GM21367 (cell line): ENCODE measurements at regions not wholly inside any gene's neighbourhood (a gene's known extent, or its start where the extent isn't known, plus 50 kb on each side); places are given as distances from the start of the nearest gene placed in this dataset.
"Not testable (repeated sequence)": the region's sequence is repeated elsewhere in the genome, so short reads cannot be mapped to it uniquely, and the experiment has no call there.

ENCODE experiments used
- ATAC-seq: cut with Tn5 transposase; IDR thresholded peaks from one replicate; pipeline ENCODE4 v1.9.1; 2021; ENCODE audit not compliant: unreplicated experiment

DNA sequence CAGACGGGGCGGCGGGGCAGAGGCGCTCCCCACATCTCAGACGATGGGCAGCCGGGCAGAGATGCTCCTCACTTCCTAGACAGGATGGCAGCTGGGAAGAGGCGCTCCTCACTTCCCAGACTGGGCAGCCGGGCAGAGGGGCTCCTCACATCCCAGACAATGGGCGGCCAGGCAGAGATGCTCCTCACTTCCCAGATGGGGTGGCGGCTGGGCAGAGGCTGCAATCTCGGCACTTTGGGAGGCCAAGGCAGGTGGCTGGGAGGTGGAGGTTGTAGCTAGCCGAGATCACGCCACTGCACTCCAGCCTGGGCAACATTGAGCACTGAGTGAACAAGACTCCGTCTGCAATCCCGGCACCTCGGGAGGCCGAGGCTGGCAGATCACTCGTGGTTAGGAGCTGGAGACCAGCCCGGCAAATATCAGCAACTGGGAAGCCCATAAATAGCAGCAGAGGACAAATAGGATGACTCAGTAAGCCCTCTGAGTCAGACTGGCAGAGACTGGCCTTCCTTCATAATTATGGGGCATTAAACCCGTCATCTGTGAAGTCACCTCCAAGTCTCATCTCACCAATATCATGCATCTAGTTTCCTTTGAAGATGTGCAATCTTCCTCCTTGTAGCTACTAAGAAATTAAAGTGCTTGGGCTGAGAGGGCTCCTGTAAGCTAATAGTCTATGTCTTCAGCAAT is 337.3 kb downstream of the GOLGA6L6 start:
- ATAC-seq = not testable (repeated sequence)

DNA sequence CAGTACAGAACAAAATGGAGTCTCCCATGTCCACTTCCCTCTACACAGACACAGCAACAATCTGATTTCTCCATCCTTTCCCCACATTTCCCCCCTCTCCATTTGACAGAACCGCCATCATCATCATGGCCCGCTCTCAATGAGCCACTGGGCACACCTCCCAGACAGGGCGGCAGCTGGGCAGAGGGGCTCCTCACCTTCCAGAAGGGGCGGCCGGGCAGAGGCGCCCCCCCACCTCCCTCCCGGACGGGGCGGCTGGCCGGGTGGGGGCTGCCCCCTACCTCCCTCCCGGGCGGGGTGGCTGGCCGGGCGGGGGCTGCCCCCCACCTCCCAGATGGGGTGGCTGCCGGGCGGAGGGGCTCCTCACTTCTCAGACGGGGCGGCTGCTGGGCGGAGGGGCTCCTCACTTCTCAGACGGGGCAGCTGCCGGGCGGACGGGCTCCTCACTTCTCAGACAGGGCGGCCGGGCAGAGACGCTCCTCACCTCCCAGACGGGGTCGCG is 337.9 kb downstream of the GOLGA6L6 start:
- not testable (repeated sequence) for ATAC-seq

DNA sequence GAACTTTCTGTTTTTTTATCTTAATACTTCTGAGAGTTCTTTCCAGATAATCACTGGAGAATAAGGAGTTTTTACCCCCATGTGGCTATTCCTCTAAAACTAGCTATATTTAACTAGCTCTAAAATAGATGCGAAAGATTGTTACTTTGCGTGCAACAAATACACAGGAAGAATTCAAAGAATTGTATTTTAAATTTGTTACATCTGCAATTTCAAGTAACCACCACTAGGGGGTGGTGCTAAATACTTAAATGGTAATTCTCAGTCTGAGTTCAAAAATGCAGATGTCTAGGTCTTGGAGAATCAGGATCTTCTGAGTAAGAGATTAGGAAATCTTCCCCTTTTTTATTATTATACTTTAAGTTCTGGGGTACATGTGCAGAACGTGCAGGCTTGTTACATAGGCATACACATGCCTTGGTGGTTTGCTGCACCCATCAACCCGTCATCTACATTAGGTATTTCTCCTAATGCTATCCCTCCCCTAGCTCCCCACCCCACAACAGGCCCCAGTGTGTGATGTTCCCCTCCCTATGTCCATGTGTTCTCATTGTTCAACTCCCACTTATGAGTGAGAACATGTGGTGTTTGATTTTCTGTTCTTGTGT is 346.9 kb downstream of the GOLGA6L6 start:
- not testable (repeated sequence) for ATAC-seq

DNA sequence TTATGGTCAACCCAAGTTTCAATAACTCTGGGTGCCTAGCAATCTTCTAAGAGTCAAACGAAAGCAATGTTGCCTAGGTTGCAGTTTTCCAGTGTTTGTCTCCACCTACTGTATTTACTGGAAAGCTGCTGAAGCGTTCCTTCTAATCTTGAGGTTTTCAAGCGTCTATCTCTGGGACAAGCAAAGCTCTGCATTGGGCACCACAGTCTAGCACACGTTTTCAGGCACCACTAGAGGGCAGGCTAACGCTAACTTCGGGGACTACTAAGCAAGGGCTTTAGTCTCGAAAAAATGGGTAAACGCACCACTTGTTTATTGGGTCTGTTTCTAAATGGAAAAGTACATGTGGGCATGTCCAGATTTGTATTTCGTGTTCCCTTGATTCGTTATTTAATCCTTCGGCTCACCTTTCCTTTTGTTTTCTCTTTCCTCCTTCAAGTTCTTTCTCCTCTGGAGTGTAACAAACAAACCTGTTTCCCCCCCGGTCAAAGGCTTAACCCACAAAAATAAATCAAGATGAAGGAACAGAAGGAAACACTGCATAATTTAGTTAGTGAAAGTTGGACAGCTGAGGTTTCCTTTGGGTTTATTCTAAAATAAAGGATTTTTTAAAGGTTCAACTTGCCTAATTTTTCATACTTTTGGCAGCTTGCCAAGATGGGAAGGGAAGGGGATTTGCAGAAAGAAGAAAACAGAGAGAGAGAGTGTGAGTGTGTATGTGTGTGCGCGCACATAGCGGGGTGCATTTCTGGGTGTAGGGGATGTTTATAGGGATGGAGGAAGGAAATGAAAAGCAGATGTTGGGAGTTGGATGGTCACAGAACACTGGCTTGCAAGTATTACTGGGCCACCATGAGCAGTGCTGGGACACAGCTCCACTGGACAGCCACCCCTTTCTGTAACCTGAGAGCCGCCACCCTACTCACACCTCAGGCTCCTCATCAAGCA is 348.3 kb downstream of the GOLGA6L6 start:
- ATAC-seq = not testable (repeated sequence)

DNA sequence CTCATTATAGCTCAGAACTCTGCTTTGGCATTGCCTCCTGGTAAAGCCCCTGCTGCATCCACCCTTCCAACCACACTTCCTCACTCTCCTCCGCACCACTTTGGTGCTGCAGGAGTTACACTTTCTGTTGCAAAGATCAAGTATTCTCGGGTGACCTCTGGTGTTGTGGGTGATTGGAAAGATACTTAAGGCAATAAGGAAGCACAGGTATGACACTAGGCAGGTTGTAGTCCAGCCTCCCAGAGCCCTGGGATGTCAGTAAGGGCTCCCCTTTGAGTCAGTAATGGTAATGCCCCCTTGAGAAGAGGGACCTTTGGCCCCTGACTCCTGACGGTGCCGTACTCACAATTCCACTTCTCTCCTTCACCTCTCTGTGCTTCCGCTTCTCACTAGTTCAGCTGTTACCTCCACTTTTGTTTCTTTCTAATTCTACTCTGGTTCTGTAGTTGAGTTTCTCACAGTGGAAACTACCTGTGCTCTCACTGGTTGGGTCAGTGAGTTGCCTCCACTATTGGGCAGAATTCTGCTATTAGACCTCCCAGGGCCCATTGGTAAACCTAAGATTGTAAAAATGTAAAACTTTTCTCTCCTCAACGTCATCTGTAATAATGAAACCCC is 350.0 kb downstream of the GOLGA6L6 start:
- not testable (repeated sequence) for ATAC-seq

DNA sequence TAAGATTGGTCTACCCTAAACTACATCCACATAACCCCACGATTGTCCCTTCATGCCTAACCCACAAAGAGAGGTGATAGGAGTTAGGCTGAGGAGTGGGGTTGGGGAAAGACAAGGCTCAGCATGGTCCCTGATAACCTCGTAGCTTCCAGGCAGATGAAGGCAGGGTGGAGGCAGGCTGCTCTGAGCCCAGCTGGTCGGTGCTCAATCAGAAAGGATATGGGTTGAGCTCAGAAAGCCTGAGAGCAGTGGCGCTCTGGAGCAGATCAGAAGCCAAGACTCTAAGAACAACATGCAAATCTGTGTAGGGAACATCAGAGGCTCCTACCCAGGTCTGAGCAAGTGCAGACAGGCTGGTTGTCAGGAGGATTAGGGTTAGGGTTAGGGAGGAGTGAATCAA is 353.0 kb downstream of the GOLGA6L6 start:
- not testable (repeated sequence) for ATAC-seq

DNA sequence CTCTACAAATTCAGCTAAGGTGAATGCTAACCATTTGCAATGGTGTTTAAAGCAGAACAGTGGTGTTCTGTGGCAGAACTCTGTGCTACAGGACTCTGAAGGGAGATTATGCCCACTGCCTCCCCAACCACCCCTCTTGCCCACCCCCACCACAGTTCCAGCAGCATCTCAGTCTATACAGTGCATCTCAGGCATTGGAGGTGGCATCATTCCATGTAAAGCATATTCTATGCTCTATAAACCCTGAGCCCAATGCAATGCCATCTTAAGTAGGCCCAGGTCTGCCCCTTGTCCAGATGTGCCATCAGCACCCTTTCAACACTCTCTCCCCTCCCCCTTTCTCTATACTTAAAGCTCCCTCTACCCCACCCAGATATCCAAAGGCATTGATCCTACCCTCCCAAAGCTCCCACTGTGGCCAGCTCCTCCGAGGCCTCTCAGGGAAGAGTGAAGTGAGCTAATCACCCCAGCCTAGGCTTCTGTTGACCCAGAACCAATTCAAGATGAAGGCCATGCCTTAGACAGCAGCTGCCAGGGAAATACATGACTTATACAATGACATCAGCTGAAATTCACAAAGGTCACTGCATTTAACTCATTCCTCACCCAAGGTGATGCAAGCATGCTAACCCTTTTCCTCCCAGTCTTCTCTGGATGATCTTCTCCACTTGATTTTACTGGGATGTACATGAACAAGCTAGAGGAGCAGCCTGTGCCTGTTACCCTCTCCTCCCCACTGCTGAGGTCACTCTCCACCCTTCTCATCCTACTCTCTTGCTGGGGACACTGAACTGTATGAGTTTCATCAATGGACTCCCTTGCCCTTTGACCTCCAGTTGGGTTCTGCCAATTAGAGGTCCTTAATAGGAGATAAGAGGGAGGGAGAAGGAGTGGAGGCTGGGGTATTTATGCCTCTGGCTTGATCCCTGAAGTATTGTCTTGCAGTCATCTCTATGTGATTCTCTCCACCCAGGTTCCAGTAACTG is 353.9 kb downstream of the GOLGA6L6 start:
- not testable (repeated sequence) for ATAC-seq

DNA sequence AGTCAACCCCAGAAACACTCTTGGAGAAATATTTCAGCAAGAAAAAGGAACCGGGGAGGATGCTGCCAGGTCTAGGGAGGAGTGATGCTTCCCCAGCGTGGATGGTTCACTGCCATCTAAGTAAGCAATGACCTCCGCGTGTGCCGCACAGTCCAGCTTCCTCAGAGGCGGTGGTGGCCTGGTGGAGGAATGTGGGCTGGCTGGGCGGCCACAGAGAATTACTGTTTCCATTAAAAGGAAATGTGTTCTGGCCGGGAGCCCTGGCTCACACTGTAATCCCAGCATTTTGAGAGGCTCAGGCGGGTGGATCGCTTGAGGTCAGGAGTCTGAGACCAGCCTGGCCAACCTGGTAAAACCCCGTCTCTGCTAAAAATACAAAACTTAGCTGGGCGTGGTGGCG is 356.7 kb downstream of the GOLGA6L6 start:
- not testable (repeated sequence) for ATAC-seq

DNA sequence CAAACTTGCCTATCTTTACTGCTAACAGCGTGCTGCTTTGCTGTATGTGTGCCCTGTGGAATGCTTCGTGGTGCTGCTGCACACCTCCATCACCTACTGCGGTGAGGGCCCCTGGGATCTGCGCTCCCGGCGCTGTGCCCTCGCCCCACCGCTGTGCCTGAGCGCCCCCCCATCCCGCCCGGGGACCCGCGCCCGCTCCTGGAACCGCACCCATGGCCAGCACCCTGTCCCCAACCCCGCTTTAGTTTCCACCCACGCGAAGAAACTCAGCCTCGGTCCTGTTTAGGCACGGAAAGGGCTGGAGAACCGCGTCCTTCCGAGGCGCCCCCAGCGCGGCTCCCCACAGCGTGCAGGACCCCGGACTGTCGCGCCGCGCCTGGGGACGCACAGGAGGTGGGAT is 373.4 kb downstream of the GOLGA6L6 start:
- not testable (repeated sequence) for ATAC-seq

DNA sequence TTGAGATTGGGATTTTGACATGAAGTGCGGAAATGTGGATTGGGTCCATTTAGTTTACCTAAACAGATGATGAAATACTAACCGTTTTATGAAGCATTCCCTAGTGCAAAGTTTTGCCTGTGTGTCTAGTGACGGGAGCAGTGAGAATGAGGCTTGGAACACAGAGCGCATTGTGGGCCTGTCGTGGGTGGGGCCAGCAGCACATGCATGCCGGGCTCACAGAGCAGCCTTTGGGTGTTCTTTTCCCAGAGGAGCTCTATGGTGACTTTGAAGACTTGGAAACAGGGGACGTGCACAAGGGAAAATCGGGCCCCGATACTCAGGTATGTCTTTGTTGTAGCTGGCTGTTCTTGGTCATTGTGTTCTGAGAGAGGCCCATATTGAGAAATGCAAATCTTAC is 388.1 kb downstream of the GOLGA6L6 start:
- not testable (repeated sequence) for ATAC-seq

DNA sequence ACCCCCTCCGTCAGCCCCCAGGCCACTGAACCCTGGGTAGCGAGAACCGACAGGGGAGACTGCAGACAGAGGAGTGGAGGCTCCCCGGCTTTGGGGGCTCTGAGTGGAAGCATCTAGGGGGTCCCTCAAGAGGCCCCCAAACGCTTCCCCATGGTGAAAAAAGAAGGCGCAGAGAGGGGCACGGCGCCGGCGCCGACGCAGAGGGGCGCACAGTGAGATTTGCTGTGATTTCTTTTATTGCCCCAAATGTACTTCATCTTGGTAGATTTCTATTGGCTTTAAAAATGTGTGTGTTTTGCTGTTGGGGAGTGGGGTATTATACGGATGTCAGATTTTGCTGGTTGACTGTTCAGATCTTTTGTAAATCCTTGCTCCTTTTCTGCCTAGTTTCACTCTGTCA is 392.9 kb downstream of the GOLGA6L6 start:
- not testable (repeated sequence) for ATAC-seq

DNA sequence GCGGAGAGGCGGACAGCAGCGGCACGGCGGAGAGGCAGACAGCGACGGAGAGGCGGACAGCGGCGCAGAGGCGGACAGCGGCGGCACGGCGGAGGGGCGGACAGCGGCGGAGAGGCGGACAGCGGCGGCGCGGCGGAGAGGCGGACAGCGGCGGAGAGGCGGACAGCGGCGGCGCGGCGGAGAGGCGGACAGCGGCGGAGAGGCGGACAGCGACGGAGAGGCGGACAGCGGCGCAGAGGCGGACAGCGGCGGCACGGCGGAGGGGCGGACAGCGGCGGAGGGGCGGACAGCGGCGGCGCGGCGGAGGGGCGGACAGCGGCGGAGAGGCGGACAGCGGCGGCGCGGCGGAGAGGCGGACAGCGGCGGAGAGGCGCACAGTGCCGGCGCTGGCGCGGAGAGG is 393.6 kb downstream of the GOLGA6L6 start:
- not testable (repeated sequence) for ATAC-seq

DNA sequence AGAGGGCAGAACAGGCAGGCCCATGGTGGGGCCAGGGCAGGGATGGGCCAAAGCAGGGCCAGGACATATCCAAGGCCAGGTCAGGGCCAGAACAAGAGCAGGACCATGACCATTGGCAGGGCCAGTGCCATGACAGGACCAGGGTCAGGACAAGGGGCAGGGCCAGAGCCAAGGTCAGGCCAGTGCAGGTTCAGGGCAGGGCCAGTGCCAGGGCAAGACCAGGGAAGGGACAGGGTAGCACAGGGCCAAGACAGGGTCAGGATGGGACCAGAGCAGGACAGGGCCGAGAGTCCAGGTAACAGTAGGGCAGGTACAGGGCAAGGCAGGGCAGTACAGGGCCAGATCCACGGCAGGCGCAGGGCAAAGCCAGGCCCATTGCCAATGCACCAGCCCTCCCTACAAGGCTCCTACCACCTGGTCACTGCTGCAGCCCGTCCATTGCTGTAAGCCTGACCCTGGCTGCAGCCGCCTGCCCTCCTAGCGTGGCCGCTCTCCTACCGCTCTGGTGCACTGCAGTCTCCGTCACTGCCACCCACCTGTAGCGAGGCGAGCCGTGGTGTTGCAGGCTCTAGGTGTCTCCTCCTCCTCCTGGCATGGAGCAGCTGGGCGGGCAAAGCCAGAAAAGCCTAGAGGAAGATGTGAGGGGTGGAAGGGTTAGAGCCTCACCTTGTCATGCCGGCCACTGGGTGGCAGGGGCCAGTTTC is 397.1 kb downstream of the GOLGA6L6 start:
- ATAC-seq = not testable (repeated sequence)

DNA sequence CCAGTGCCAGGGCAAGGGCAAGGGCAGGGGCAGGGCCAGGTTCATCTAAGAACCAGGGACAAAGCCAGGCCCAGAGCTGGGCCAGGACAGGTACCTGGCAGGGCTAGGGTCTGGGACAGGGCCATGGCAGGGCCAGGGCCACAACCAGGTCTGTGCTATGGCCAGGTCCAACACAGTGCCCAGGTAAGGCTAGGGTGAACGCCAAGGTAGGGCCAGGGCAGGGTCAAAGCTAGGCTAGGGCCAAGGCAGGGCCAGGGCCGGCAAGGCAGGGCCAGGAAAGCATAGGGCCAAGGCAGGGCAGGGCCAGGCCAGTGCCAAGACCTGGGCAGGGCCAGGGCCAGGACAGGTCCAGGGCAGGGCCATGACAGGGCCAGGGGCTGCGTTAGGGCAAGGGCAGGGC is 398.7 kb downstream of the GOLGA6L6 start:
- not testable (repeated sequence) for ATAC-seq

DNA sequence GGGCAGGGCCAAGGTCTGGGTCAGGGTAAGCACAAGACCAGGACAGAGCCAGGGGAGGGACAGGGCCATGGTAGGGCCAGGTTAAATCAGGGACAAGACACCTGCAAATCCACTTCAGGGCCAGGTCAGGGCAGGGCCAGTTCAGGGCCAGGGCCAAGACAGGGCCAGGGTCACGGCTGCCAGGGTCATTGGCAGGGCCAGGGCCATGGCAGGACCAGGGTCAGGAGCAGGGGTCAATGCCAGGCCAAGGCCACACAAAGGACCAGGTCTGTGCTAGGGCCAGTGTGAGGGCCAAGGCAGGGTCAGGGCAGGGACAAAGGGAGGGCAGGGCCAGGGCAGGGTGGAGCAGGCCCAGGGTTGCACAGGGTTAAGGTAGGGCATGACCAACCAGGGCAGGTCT is 399.2 kb downstream of the GOLGA6L6 start:
- ATAC-seq = not testable (repeated sequence)

DNA sequence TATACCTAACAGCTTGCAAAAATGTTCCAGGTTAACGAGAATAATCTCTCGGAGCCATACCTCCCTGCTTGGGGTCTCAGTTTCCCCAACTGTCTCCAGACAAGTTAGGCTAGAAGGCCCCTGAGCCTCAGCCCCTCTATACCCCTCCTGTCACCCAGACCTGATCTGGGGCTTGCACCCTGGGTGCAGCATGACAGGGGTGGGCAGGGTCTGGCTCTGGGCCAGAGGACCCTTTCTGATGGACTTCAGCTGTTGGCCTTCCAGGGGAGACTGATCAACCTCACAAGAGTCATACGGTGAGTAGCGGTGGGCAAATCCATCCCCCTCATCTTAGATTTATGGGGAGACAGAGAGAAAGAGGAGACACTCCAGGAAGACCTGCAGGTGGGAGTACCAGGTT is 416.9 kb downstream of the GOLGA6L6 start:
- not testable (repeated sequence) for ATAC-seq

DNA sequence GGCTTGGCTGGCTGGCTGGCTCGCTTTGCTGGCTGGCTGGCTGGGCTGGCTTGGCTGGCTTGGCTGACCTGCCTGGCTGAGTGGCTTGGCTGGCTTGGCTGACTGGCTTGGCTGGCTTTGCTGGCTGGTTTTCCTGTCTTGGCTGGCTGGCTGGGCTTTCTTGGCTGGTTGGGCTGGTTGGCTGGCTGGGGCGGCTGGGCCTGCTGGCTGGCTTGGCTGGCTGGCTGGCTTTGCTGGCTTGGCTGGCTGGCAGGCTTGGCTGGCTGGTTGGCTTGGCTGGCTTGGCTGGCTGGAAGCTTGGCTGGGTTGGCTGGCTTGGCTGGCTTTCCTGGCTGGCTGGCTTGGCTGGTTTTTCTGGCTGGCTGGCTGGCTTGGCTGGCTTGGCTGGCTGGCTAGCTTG is 435.6 kb downstream of the GOLGA6L6 start:
- no peak for ATAC-seq

DNA sequence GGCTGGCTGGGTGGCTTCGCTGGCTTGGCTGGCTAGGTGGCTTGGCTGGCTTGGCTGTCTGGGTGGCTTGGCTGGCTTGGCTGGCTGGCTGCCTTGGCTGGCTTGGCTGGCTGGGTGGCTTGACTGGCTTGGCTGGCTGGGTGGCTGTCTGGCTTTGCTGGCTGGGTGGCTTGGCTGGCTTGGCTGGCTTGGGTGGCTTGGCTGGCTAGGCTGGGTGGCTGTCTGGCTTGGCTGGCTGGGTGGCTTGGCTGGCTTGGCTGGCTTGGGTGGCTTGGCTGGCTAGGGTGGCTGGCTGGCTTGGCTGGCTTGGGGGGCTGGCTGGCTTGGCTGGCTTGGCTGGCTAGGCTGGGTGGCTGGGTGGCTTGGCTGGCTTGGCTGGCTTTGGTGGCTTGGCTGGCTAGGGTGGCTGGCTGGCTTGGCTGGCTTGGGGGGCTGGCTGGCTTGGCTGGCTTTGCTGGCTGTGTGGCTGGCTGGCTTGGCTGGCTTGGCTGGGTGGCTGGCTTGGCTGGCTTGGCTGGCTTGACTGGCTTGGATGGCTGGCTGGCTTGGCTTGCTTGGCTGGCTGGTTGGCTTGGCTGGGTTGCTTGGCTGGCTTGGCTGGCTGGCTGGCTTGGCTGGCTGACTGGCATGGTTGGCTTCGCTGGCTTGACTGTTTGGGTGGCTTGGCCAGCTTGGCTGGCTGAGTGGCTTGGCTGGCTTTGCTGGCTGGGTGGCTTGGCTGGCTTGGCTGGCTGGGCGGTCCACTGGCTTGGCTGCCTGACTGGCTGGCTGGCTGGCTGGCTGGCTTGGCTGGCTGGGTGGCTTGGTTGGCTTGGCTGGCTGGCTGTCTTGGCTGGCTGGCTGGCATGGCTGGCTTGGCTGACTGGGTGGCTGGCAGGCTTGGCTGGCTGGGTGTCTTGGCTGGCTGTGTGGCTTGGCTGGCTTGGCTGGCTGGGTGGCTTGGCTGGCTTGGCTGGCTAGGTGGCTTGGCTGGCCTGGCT is 436.3 kb downstream of the GOLGA6L6 start:
- ATAC-seq = not testable (repeated sequence)
